ENCODE measurements at regions not wholly inside any gene's neighbourhood (a gene's known extent, or its start where the extent isn't known, plus 50 kb on each side); places are given as distances from the start of the nearest gene placed in this dataset.

GRCh38 chr10:131651674-131652437 lies 249.0 kb upstream of the PPP2R2D start:
- no peak for TF ChIP-seq CTCF (conservative IDR thresholded peaks at IDR 0.05; ENCODE audit: low read depth)
- no peak for DNase-seq (ENCODE audit: low spot score)
- ChIA-PET POLR2A (ENCODE audit: low non-redundant PET) (no interaction called here), CTCF (interaction anchor here (0.6 to 0.8 kb wide), 2 partner anchors 78 to 135 kb away, joined by 3 read pairs; no protein-coding TSS in a partner anchor)
- H3K27ac ChIP-seq, result no peak overlapping the region

- H3K27ac ChIP-seq, result no peak overlapping the region
- DNase-seq (ENCODE audit: low spot score), result no peak
- CTCF ChIA-PET, result interaction anchor here (0.6 kb wide), 2 partner anchors 134 to 1087 kb away, joined by 3 read pairs; no protein-coding TSS in a partner anchor
- POLR2A ChIA-PET (ENCODE audit: low non-redundant PET), result no interaction called here
- no peak for TF ChIP-seq CTCF (conservative IDR thresholded peaks at IDR 0.05; ENCODE audit: low read depth)
Observed at GRCh38 chr10:131652438-131653139, 248.2 kb upstream of the PPP2R2D start.

GRCh38 chr10:131653140-131653539 lies 247.7 kb upstream of the PPP2R2D start:
- POLR2A ChIA-PET (ENCODE audit: low non-redundant PET), result no interaction called here
- TF ChIP-seq CTCF (conservative IDR thresholded peaks at IDR 0.05; ENCODE audit: low read depth), result no peak
- no peak for DNase-seq (ENCODE audit: low spot score)
- CTCF ChIA-PET, result no interaction called here
- no peak overlapping the region for H3K27ac ChIP-seq

GRCh38 chr10:131653554-131654470 lies 247.0 kb upstream of the PPP2R2D start:
- no peak for TF ChIP-seq CTCF (conservative IDR thresholded peaks at IDR 0.05; ENCODE audit: low read depth)
- POLR2A ChIA-PET (ENCODE audit: low non-redundant PET), result no interaction called here
- CTCF ChIA-PET, result no interaction called here
- DNase-seq (ENCODE audit: low spot score), result no peak
- H3K27ac ChIP-seq, result no peak overlapping the region

- POLR2A ChIA-PET (ENCODE audit: low non-redundant PET), result no interaction called here
Observed at GRCh38 chr10:131654471-131655087, 246.2 kb upstream of the PPP2R2D start.

More at GRCh38 chr10:131654471-131655087, 246.2 kb upstream of the PPP2R2D start:
- no peak for DNase-seq (ENCODE audit: low spot score)
- CTCF ChIA-PET, result no interaction called here
- no peak for TF ChIP-seq CTCF (conservative IDR thresholded peaks at IDR 0.05; ENCODE audit: low read depth)
- no peak overlapping the region for H3K27ac ChIP-seq
